DMS 273 (cell line): ENCODE measurements at regions not wholly inside any gene's neighbourhood (a gene's known extent, or its start where the extent isn't known, plus 50 kb on each side); places are given as distances from the start of the nearest gene placed in this dataset.
"Not testable (repeated sequence)": the region's sequence is repeated elsewhere in the genome, so short reads cannot be mapped to it uniquely, and the experiment has no call there.

Source experiments
- DNase-seq: peaks from one replicate; lab custom pipeline; 2025; ENCODE audit not compliant: unreplicated experiment; lab: John Stamatoyannopoulos, UW

DNA sequence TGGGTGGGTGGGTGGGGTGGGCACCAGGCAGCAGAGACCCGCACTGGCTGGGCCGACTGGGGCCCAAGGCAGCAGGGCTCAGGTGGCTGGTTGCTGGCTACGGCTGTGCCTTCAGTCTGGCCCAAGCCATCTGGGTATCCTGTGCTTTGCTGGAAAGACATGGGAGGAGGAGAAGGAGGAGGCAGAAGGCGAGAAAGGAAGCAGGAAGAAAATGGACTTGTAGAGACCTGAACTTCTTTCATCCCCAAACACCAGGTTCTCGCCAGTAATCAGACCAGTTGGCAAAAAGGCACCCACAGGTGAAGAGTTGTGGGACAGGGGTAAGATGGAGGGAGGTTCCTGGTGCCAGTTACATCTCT is 78.8 kb downstream of the IGLL1 start:
- peak; percentile 55 for DNase-seq

DNA sequence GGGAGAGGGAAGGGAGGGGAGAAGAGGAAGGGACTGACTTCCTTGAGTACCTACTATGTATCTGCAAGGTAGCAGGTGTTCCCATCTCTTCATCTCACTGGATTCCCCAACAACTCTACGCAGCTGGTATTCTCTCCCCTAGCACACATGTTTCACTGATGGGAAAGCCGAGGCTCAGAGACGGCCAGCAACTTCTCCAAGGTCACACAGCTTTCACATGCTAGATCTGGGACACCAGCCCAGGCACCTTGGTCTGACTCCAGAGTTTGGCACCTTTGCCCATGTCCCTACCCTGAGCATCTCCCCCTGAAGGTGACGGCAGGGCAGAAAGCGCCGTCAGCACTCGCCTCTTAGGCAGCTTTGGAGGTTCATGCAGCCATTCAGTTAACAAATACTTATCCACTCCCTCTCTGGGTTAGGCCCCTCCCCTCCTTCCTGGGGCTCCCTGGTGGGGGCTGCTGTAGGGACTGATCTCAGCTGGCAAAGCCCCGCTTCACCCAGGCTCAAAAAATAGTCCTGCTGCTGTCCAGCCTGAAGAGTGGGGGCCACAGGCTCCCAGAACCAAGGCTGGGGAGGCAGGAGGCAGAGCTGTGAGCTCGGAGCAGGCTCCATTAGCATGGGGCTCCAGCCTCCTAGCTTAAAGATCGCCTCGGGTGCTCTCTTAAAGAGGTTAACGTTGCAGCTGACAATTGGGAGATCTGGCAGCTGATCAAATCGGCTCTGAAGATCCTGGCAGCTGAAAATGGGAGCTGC is 79.4 kb downstream of the IGLL1 start:
- DNase-seq = peak; percentile 55

DNA sequence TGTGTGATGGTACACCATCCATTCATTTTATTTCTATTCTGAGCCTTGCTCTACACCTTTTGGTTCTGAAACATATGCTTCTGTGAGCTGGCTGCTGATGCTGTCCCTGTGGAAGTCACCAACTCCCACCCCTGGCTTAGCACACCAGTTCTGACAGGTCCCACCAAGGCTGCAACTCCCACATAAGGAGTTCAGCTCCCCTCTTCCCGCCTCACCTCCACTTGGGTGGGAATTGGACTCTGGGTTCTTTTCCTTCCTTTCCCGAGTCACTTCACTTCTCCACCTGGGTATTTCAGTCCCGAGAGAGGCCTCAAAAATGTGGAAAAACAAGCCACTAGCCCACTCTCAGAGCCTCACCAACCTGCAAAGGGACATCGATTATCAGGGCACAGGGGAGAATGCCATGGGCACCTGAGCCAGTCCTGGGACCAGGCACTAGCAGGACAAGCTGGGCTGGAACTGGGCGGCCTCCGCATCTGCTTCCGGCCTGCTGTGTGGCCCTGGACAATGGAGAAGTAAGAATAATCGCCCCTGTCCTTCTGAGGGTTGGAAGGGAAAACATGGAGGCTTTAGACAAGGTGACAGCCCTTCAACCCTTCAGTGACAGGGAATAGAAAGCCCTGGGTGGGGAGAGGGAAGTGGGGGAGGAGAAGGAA is 80.1 kb downstream of the IGLL1 start:
- no peak for DNase-seq

DNA sequence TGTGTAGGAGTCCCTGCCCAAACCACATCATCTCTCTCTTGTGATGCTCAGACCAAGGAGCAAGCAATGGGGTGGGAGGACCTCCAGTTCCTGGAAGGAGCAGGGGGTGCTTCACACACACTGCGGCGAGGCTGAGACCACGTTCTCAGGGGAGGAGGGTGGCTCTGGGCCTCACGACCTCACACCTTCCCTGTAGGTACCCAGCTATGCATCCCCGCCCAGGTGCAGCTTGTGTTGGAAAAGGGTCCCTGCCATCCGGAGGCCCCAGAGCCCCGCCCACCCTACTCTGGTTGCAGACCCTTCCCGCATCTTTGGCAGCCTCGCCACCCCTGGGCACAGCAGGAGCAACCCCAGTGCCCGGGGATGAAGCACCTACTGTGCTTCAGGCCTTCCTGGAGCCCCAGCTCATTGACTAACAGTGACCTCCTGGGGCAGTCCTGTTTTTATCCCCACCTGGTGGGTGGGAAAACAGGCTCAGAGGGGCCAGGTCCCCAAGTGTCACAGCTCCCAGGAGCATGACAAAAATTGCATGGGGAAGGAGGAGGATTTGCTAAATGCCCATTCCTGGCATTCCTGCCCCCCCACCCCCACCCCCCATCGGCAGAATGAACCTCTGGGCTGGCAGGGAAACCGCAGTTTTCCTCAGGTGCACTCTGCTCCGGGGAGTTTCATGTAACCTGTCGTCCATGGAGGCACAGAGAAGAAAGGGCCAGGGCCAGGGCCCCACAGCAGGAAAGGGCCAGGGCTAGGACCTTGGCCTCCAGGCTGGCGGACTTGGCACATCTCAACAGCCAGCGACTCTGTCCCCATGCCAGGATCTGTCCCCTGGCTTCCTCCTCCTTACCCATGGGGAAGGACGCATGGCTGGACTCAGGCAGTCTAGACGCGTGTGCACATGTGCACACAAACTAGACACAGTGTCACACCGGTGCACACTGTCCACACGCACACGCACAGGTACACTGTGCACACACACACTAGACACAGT is 81.0 kb downstream of the IGLL1 start:
- no peak for DNase-seq

DNA sequence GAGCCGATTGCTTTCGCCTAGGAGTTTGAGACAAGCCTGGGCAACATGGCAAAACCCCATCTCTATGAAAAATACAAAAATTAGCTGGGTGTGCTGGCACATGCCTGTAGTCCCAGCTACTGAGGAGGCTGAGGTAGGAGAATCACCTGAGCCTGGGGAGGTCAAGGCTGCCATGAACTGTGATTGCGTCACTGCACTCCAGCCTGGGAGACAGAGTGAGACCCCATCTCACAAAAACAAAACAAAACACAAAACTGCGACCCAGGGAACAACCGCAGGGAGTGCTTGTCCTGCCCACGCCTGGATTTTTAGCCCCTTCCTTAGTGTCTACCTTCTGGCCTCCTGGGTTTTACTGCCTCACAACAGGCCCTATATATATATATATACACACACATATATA is 82.2 kb downstream of the IGLL1 start:
- not testable (repeated sequence) for DNase-seq

DNA sequence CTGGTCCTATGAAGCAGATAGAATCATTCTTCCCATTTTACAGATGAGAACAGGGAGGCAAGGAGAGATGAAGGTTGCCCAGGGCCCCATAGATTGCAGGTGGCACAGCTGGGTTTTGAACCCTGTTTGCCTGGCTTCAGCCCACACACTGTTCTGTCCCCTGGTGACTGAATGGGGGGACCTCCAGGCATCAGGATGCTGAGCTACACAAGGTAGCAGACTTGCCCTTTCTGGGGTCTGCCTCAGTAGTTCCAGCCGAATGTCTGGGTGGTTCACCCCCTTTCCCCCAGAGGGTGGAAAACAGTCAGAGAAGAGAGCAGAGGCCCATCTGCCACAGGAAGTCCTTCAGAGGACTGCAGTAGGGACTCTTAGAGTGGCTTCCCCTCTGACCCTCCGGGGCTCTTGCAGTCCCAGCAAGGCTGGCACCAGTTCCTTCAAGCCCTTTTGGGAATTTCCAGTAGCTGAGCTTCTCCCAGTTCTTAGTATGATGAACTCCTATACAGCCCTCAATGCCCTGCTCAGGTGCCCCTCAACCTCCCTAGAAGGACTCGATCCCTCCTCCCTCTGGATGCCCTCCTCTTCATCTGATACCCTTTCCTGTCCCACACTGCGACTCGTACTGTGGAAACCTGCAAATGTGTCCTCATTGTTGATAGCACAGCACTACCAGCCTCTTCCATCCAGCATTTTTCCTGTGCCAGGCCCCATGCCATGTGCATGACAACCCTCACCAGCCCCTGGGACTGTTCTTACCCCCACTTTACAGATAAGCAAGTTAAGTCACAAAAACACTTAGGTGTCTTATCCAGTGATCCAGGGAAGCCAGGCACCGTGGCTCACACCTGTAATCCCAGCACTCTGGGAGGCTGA is 82.8 kb downstream of the IGLL1 start:
- DNase-seq = no peak

DNA sequence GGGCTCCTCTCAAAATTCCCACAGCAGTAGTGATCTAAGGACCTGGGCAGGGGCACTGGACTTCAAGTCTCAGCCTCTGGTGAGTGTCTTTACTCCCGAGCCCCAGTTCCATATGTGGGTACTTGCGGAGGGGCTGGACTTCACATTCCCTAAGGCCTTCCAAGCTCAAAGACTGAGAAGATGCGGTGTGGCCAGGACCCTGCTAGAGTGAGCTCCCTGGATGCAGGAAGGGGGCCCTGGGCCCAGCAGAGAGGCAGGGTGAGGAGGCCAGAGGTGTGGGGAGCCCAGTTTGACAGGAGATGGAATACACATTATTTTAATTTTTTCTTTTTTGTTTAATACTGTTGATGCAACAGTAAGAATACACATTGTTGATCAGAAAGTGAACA is 83.7 kb downstream of the IGLL1 start:
- no peak for DNase-seq

DNA sequence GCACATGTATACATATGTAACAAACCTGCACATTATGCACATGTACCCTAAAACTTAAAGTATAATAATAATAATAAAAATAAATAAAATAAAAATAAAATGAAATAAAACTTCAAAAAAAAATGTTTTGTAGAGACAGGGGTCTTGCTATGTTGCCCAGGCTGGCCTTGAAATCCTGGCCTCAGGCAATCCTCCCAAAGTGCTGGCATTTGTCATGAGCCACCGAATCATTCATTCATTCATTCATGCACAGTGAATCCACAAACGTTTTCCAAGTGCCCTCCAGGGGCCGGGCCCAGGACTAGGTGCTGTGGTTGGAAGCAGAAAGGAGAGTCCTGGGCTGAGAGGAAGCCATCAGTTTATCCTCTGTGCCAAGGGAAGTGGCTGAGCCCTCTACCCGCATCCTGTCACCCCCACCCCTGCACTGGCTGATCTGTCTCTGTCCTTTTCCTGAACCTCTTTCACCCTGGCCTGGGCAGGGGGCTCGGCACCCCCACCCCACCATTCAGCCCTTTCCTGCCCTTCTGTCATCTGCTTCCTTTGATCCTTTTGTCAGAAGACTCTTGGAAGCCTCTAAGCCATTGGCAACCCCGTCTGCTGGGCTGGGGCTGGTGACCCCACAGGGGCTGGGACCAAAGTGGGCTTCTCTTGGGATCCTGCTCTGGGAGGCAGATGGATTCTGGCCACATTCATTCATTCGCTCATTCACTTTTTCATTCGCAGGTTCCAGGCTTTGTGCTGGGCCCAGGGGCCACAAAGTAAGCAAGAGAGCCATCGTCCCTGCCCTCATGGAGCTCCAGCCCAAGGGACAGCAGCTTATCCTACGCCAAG is 84.3 kb downstream of the IGLL1 start:
- no peak for DNase-seq

DNA sequence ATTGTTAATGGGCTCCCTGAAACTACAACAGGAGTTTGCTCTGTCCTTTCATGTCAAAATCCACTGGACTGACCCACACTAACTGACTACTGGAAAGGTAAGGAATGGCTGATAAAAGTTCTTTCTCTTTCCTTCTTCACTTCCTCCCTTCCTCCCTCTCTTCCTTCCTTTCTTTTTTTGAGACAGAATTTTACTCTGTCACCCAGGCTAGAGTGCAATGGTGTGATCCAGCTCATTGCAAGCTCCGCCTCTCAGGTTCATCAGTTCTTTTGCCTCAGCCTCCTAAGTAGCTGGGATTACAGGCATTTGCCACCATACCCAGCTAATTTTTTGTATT is 85.2 kb downstream of the IGLL1 start:
- no peak for DNase-seq

DNA sequence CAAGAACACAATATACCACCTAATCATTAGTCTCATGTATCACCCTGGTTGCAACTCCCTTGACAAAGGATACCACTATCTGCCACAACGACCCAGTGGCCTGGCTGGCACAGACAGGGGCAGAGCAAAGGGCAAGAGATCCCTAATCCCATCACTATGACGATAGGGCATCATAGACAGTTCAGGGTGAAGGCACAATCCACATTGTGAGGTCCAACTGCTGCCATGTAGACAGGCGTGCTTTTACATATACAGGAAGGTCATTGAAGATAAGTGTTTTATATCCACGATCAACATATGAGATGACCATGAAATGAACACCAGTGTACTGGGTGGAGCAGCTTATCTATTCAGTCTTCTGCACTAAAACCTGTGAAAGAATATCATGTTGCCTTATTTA is 94.6 kb downstream of the IGLL1 start:
- no peak for DNase-seq

DNA sequence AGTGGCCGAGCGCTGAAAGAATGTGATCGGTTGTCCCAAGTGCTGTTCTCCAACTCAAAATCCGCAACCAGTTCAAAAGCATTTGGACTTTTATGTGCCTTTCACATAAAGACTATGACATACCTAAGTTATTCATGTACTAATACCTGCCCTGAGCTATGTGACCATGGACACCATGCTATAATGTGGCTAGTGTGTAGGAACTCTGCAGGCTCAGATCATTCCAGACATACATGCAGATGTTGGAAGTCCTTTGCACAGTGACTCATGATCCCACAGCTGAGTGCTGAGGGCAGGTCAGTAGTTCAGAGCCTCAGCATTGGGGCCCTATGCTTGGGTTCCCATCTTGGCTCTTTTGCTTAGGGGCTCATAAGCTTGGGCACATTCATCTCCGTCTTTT is 95.4 kb downstream of the IGLL1 start:
- no peak for DNase-seq

DNA sequence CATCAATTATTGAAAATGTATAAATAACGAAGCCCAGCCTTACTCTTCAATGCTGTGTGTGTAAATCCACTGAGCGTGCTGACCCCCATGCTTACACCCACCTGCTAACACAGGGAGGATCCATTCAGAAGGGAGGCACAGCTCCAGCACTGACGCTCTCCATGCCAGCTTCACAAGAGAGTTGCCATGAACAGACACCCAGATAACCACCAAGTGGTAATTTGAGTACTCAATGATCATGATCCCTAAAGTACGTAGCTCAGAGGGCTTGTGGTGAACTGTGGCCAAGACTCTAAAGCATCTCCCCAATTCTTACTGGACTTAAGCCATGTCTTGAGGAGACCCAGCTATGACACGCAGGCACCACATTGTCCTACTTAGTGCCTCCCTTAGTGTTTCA is 98.7 kb downstream of the IGLL1 start:
- DNase-seq = no peak

DNA sequence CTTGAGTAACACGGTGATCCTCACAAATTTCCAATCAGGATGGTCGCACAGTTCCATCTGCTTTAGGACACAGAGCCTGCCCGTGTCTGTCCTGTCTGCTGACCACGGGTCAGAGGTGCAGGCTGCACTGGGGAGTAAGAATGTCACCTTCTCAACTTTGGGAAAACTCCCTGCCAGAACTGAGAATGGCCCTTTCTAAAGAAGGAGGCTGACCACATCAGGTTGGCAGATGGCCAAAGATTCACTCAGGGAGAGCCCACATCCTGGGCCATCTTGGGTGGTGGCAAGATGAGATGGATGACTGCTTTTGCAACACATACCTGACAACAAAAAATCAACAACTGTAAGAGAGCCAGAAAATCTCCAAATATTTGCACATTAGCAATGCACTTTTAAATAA is 101.9 kb downstream of the IGLL1 start:
- DNase-seq = no peak

DNA sequence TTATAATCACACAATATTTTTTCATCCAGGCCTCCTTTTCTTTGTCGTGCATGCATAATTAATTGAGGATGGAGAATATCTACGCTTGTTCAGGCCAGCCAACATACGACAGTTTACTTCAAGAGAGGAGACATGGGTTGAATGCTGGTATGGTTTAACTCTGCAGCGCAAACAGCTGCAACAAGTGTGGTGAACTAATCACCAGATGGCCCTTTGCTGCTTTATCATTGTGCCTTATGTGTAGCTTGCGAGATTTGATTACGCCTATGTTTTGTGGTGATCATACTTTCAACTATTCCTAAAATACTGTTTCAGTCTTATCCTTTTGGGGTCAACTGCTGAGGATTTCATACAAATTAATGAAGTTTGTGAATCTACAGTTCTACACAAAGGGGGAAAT is 105.6 kb downstream of the IGLL1 start:
- DNase-seq = peak; percentile 71

DNA sequence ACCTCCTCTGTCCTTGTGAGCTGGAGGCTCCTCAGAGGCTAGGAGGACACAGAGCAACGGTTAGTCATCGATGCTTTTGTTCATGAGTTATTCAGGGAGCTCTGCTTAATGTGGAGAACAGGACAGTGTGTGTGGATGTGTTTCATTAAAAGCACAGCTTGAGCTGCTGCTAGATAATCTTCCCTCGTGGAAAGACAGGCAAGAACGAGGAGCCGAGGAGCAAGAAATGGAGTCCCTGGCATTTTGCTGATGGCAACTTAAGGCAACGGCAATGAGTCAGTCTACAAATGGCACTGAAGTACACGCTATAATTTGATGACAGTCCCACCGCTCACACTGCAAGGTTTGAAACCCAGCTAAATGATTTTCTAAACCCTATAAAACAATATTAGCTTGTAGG is 106.2 kb downstream of the IGLL1 start:
- DNase-seq = no peak

DNA sequence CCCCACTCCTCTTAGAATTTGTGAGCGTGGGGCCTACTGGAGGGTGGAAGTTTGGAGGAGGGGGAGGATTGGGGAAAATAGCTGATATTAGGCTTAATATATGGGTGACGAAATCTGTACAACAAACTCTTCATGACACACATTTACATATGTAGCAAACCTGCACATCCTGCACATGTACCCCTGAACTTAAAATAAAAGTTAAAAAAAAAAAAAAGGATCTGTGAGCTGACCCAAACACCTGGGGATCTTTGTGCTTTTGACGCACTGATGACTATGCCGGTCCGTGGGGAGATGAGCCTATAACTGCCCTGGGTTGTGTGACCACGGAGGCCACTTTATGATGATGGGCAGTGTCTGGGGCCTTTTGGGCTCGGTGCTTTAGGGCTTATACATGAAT is 107.7 kb downstream of the IGLL1 start:
- not testable (repeated sequence) for DNase-seq

DNA sequence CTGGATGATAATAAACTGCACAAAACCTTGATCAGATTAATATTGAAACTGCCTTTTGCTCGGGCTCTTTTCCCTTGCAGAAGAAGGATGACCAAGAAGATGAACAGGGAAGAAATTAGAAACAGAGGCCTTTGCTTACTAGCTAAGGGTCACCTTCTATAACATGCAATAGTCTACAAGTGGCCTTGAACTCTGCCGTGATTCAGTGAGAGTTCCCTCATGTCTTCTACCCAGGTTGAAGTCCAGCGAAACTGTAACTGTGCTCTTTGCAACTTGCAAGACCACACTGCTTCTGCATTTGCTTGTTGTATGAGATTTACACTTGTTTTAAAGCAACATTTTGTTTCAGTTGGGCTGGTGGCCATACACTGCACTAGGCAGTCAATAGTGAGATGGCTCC is 108.4 kb downstream of the IGLL1 start:
- DNase-seq = no peak

DNA sequence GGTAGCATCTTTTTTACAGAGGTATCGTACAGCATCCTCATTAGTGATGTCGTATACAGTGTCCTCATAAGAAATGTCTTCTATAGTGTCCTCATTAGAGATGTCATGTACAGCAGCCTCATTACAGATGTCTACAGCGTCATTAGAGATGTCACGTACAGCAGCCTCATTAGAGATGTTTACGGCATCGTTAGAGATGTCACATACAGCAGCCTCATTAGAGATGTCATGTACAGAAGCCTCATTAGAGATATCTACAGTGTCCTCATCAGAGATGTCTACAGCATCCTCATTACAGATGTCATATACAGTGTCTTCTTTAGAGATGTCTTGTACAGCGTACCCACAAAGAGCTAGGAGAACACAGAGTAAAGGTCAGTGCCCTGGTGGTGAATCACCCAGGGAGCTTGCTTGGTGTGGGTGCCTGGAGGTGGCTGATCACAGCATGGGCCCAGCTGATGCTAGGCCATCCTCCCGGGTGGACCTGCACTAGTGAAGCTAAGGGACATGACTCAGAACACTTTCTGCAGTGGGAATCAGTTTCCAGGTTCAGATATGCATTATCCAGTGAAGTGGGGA is 109.2 kb downstream of the IGLL1 start:
- DNase-seq = no peak

DNA sequence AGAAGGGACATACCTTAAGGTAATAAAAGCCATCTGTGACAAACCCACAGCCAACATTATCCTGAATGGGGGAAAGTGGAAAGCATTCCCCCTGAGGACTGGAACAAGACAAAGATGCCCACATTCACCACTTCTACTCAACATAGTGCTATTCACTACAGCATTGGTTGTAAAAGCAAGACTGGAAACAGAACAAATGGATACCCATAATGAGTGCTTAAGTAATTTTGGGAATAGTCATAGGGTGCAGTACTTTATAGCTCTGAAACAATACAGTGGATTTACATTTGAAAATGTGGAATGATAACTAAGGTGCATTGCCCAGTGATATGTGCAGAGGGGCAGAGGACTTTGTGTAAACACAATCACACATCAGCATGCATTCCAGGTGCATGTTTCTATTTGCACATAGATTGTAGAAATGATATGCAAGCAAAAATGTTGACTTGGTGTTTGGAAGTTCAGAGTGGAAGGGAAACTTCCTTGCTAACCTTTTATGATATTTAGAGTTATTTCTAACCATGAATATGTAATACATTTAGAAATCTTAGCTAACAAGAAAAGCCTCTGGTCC is 112.3 kb downstream of the IGLL1 start:
- DNase-seq = no peak
